HG03103 (cell line): ENCODE measurements at regions not wholly inside any gene's neighbourhood (a gene's known extent, or its start where the extent isn't known, plus 50 kb on each side); places are given as distances from the start of the nearest gene placed in this dataset.

Experiments used
- ATAC-seq: cut with Tn5 transposase; IDR thresholded peaks from one replicate; pipeline ENCODE4 v1.9.1; 2021; ENCODE audit warnings: low read depth; ENCODE audit not compliant: unreplicated experiment

GRCh38 chr5:124592891-124593290 is 153.5 kb downstream of the ZNF608 start:
- ATAC-seq = no peak

GRCh38 chr5:124591583-124591982 is 154.9 kb downstream of the ZNF608 start:
- ATAC-seq = no peak

- no peak for ATAC-seq
Observed at GRCh38 chr5:124590686-124591085, 155.8 kb downstream of the ZNF608 start.

GRCh38 chr5:124587280-124587679 is 159.2 kb downstream of the ZNF608 start:
- no peak for ATAC-seq

- no peak for ATAC-seq
Observed at GRCh38 chr5:124584991-124585715, 161.3 kb downstream of the ZNF608 start.

- ATAC-seq = peak; percentile 100
Observed at GRCh38 chr5:124583469-124584350, 162.7 kb downstream of the ZNF608 start.

- no peak for ATAC-seq
Observed at GRCh38 chr5:124582561-124582840, 163.9 kb downstream of the ZNF608 start.

- ATAC-seq = no peak
Observed at GRCh38 chr5:124581738-124582560, 164.5 kb downstream of the ZNF608 start.

GRCh38 chr5:124580925-124581737 is 165.3 kb downstream of the ZNF608 start:
- ATAC-seq = no peak

- no peak for ATAC-seq
Observed at GRCh38 chr5:124580512-124580911, 165.9 kb downstream of the ZNF608 start.

- no peak for ATAC-seq
Observed at GRCh38 chr5:124576848-124577409, 169.5 kb downstream of the ZNF608 start.

- ATAC-seq = no peak
Observed at GRCh38 chr5:124575725-124576124, 170.7 kb downstream of the ZNF608 start.

GRCh38 chr5:124574521-124575436 is 171.7 kb downstream of the ZNF608 start:
- ATAC-seq = no peak

- no peak for ATAC-seq
Observed at GRCh38 chr5:124572971-124573370, 173.5 kb downstream of the ZNF608 start.

- no peak for ATAC-seq
Observed at GRCh38 chr5:124570285-124571035, 176.0 kb downstream of the ZNF608 start.

- ATAC-seq = no peak
Observed at GRCh38 chr5:124566875-124567450, 179.5 kb downstream of the ZNF608 start.

GRCh38 chr5:124561451-124561850 is 185.0 kb downstream of the ZNF608 start:
- ATAC-seq = no peak

- ATAC-seq = no peak
Observed at GRCh38 chr5:124560370-124560769, 186.1 kb downstream of the ZNF608 start.
